H9 (cell line): ENCODE measurements at regions not wholly inside any gene's neighbourhood (a gene's known extent, or its start where the extent isn't known, plus 50 kb on each side); places are given as distances from the start of the nearest gene placed in this dataset.

Experiments used
- DNase-seq: peaks from one replicate; pipeline ENCODE4 v3.0.0-alpha.2; 2017
- H2AFZ ChIP-seq: one replicate; pipeline ENCODE4 v1.6.1; 2013; ENCODE audit warnings: mild to moderate bottlenecking, low read length, control low read depth, moderate library complexity
- H2AK5ac ChIP-seq: 2 replicates; pipeline ENCODE4 v1.6.1; 2013; ENCODE audit warnings: low read length, control low read depth, mixed read lengths; ENCODE audit not compliant: insufficient read length
- H2BK120ac ChIP-seq: one replicate; pipeline ENCODE4 v1.6.1; 2013; ENCODE audit warnings: low read depth, mild to moderate bottlenecking, low read length, control low read depth, inconsistent platforms; ENCODE audit not compliant: poor library complexity, severe bottlenecking
- H2BK12ac ChIP-seq: 2 replicates; pipeline ENCODE4 v1.6.1; 2013; ENCODE audit warnings: low read length, control low read depth, mixed read lengths, low read depth; ENCODE audit not compliant: insufficient read length
- H2BK15ac ChIP-seq: 2 replicates; pipeline ENCODE4 v1.6.1; 2013; ENCODE audit warnings: low read depth, low read length, control low read depth
- H2BK20ac ChIP-seq: one replicate; pipeline ENCODE4 v1.6.1; 2013; ENCODE audit warnings: low read depth, mild to moderate bottlenecking, low read length, control low read depth, inconsistent platforms; ENCODE audit not compliant: poor library complexity, severe bottlenecking
- H2BK5ac ChIP-seq: 2 replicates; pipeline ENCODE4 v1.6.1; 2013; ENCODE audit warnings: low read length, control low read depth, mixed read lengths; ENCODE audit not compliant: insufficient read length
- H3K14ac ChIP-seq: 2 replicates; pipeline ENCODE4 v1.6.1; 2013; ENCODE audit warnings: low read length, control low read depth; ENCODE audit not compliant: insufficient read depth
- H3K18ac ChIP-seq: 2 replicates; pipeline ENCODE4 v1.6.1; 2013; ENCODE audit warnings: low read depth, mild to moderate bottlenecking, mixed read lengths, low read length, control low read depth; ENCODE audit not compliant: insufficient read length
- H3K23ac ChIP-seq: 2 replicates; pipeline ENCODE4 v1.6.1; 2013; ENCODE audit warnings: low read length, control low read depth, mixed read lengths, low read depth; ENCODE audit not compliant: insufficient read length
- H3K23me2 ChIP-seq: 2 replicates; pipeline ENCODE4 v1.6.1; 2013; ENCODE audit warnings: low read depth, mild to moderate bottlenecking, mixed read lengths, low read length, control low read depth; ENCODE audit not compliant: insufficient read length, poor library complexity, severe bottlenecking
- H3K27ac ChIP-seq: 2 replicates; pipeline ENCODE4 v1.5.1; 2013; ENCODE audit warnings: low read length, control low read depth, mixed read lengths, low read depth; ENCODE audit not compliant: insufficient read length
- H3K27me3 ChIP-seq: 2 replicates; pipeline ENCODE4 v1.6.1; 2013; ENCODE audit warnings: low read length, control low read depth, inconsistent platforms; ENCODE audit not compliant: insufficient read depth
- H3K4ac ChIP-seq: 2 replicates; pipeline ENCODE4 v1.6.1; 2013; ENCODE audit warnings: low read depth, mild to moderate bottlenecking, control low read depth, inconsistent platforms, low read length, moderate library complexity
- H3K4me1 ChIP-seq: 2 replicates; pipeline ENCODE4 v1.6.1; 2013; ENCODE audit warnings: low read length, control low read depth, inconsistent platforms; ENCODE audit not compliant: insufficient read depth
- H3K4me2 ChIP-seq: 2 replicates; pipeline ENCODE4 v1.6.1; 2013; ENCODE audit warnings: low read length, control low read depth, mixed read lengths; ENCODE audit not compliant: insufficient read length, insufficient read depth
- H3K56ac ChIP-seq: 2 replicates; pipeline ENCODE4 v1.6.1; 2013; ENCODE audit warnings: low read depth, mild to moderate bottlenecking, mixed read lengths, low read length, control low read depth; ENCODE audit not compliant: insufficient read length
- H3K79me1 ChIP-seq: 2 replicates; pipeline ENCODE4 v1.6.1; 2013; ENCODE audit warnings: low read depth, mild to moderate bottlenecking, moderate library complexity, low read length, control low read depth, inconsistent platforms; ENCODE audit not compliant: insufficient read depth, poor library complexity, severe bottlenecking
- H3K79me2 ChIP-seq: 2 replicates; pipeline ENCODE4 v1.6.1; 2013; ENCODE audit warnings: low read length, control low read depth, inconsistent platforms; ENCODE audit not compliant: insufficient read depth
- H3K9ac ChIP-seq: 2 replicates; pipeline ENCODE4 v1.6.1; 2013; ENCODE audit warnings: low read length, control low read depth, mixed read lengths; ENCODE audit not compliant: insufficient read length; ENCODE audit errors: extremely low read depth
- H3K9me3 ChIP-seq: one replicate; pipeline ENCODE4 v1.6.1; 2013; ENCODE audit warnings: low read depth, low read length, inconsistent platforms; ENCODE audit not compliant: control insufficient read depth
- H3T11ph ChIP-seq: one replicate; pipeline ENCODE4 v1.6.1; 2013; ENCODE audit warnings: mild to moderate bottlenecking, low read length, control low read depth, inconsistent platforms
- H4K20me1 ChIP-seq: one replicate; pipeline ENCODE4 v1.6.1; 2013; ENCODE audit not compliant: control insufficient read depth, insufficient read length, insufficient read depth
- H4K5ac ChIP-seq: 2 replicates; pipeline ENCODE4 v1.6.1; 2013; ENCODE audit warnings: low read depth, mild to moderate bottlenecking, mixed read lengths, low read length, control low read depth; ENCODE audit not compliant: insufficient read length
- H4K8ac ChIP-seq: replicated peaks from 2 replicates; pipeline ENCODE4 v1.6.1; 2013; ENCODE audit warnings: low read length, control low read depth, mixed read lengths, low read depth; ENCODE audit not compliant: insufficient read length
- H4K91ac ChIP-seq: 2 replicates; pipeline ENCODE4 v1.6.1; 2013; ENCODE audit warnings: low read depth, mild to moderate bottlenecking, moderate library complexity, mixed read lengths, low read length, control low read depth; ENCODE audit not compliant: insufficient read length
- H3K27ac Mint-ChIP-seq, 3 experiments: 2 replicates in 2 of 3; 3 replicates in 1 of 3; pipeline ENCODE4 v1.8.0; 2020 to 2021; ENCODE audit warnings: mixed read lengths in 3 of 3, mild to moderate bottlenecking in 1 of 3, moderate library complexity in 1 of 3
- H3K27me3 Mint-ChIP-seq: 2 replicates; pipeline ENCODE4 v1.8.0; 2021; ENCODE audit warnings: low read depth, mild to moderate bottlenecking, moderate library complexity, mixed read lengths
- H3K36me3 Mint-ChIP-seq, 3 experiments: 2 replicates in 2 of 3; 3 replicates in 1 of 3; pipeline ENCODE4 v1.8.0; 2020 to 2021; ENCODE audit warnings: low read depth in 3 of 3, mixed read lengths in 3 of 3; ENCODE audit not compliant: insufficient read depth in 1 of 3
- H3K4me1 Mint-ChIP-seq, 2 experiments: 2 replicates each; pipeline ENCODE4 v1.8.0; 2020; ENCODE audit warnings: mixed read lengths in 2 of 2
- H3K4me3 Mint-ChIP-seq, 2 experiments: 2 replicates in 1 of 2; 3 replicates in 1 of 2; pipeline ENCODE4 v1.8.0; 2020 to 2021; ENCODE audit warnings: mild to moderate bottlenecking in 2 of 2, mixed read lengths in 2 of 2, moderate library complexity in 1 of 2
- H3K9me3 Mint-ChIP-seq, 2 experiments: 2 replicates in 1 of 2; 3 replicates in 1 of 2; pipeline ENCODE4 v1.8.0; 2020; ENCODE audit warnings: mild to moderate bottlenecking in 2 of 2, mixed read lengths in 2 of 2, moderate library complexity in 1 of 2
- CTCF ChIP-seq: fragments of 200-600 bp; sonication (generic); conservative IDR thresholded peaks from 3 replicates; pipeline ENCODE4 v1.8.0; 2021; ENCODE audit warnings: antibody characterized with exemption, mild to moderate bottlenecking
- WGBS: extraction: QIAGEN DNeasy Blood & Tissue Kit; methylation state at CpG from one replicate; pipeline ENCODE4 v1.1.7; 2013; ENCODE audit warnings: missing lambda C conversion rate, low lambda C conversion rate, mixed read lengths; ENCODE audit not compliant: insufficient read length; ENCODE audit errors: extremely low coverage; 5-methylcytosine and 5-hydroxymethylcytosine counted together

- Histone ChIP-seq H2BK5ac (no peak overlapping the region), H2AK5ac (no peak overlapping the region), H3K23me2 (no peaks in the 10 kb centered on the region), H2BK20ac (no peak overlapping the region), H3K18ac (no peak overlapping the region), H3K9me3 (no peaks in the 10 kb centered on the region), H4K8ac (no peak overlapping the region), H3K14ac (no peak overlapping the region), H4K91ac (no peak overlapping the region), H3K23ac (no peak overlapping the region), H4K20me1 (no peaks in the 10 kb centered on the region), H3T11ph (no peak overlapping the region), H3K27me3 (no peaks in the 10 kb centered on the region), H3K9ac (no peak overlapping the region), H2BK15ac (no peak overlapping the region), H3K4ac (no peak overlapping the region), H3K56ac (no peak overlapping the region), H2BK12ac (no peak overlapping the region), H2BK120ac (no peak overlapping the region), H3K27ac (no peak overlapping the region), H2AFZ (no peak overlapping the region), H3K79me2 (no peaks in the 10 kb centered on the region), H3K4me2 (no peak overlapping the region), H4K5ac (no peak overlapping the region), H3K4me1 (no peaks in the 10 kb centered on the region), H3K79me1 (no peaks in the 10 kb centered on the region)
- Mint-ChIP-seq H3K4me3 (no peak overlapping the region), H3K36me3 (no peaks in the 10 kb centered on the region), H3K4me1 (peaks cover 0 to 7% of the 10 kb centered on the region in 2 experiments; a peak in 2 of 4 replicates), H3K9me3 (no peaks in the 10 kb centered on the region), H3K27me3 (no peaks in the 10 kb centered on the region), H3K27ac (peak overlapping the region in 1 of 3 experiments; percentile 31; a peak in 1 of 7 replicates)
- no CpG with 5 or more reads among the region's 4 CpGs for WGBS
- DNase-seq, result no peak
- TF ChIP-seq CTCF, result no peak
These were observed 249.4 kb upstream of the PLSCR5 start for GRCh38 chr3:146854523-146854922.
